Nephron (organoid): ENCODE measurements at regions not wholly inside any gene's neighbourhood (a gene's known extent, or its start where the extent isn't known, plus 50 kb on each side); places are given as distances from the start of the nearest gene placed in this dataset.

Experiments used
- H3K27ac Mint-ChIP-seq, 3 experiments: 2 replicates each; pipeline ENCODE4 v1.8.0; 2020; ENCODE audit warnings: mixed read lengths in 3 of 3, mild to moderate bottlenecking in 2 of 3, moderate library complexity in 1 of 3
- H3K27me3 Mint-ChIP-seq: 2 replicates; pipeline ENCODE4 v1.8.0; 2021; ENCODE audit warnings: low read depth, mild to moderate bottlenecking, moderate library complexity, mixed read lengths
- H3K36me3 Mint-ChIP-seq: 2 replicates; pipeline ENCODE4 v1.8.0; 2020; ENCODE audit warnings: low read depth, mixed read lengths
- H3K4me1 Mint-ChIP-seq: 2 replicates; pipeline ENCODE4 v1.8.0; 2020; ENCODE audit warnings: mixed read lengths
- H3K4me3 Mint-ChIP-seq, 3 experiments: 2 replicates each; pipeline ENCODE4 v1.8.0; 2020; ENCODE audit warnings: mild to moderate bottlenecking in 3 of 3, mixed read lengths in 3 of 3, moderate library complexity in 2 of 3
- H3K9me3 Mint-ChIP-seq: 2 replicates; pipeline ENCODE4 v1.8.0; 2020; ENCODE audit warnings: mixed read lengths
- TF ChIP-seq, protein P1 (sequence below), 3 experiments: fragments of 200-600 bp; sonication (generic); IDR thresholded peaks; one replicate each; pipeline ENCODE4 v1.5.0; 2021; ENCODE audit warnings: antibody characterized with exemption in 3 of 3; ENCODE audit not compliant: unreplicated experiment in 3 of 3

DNA sequence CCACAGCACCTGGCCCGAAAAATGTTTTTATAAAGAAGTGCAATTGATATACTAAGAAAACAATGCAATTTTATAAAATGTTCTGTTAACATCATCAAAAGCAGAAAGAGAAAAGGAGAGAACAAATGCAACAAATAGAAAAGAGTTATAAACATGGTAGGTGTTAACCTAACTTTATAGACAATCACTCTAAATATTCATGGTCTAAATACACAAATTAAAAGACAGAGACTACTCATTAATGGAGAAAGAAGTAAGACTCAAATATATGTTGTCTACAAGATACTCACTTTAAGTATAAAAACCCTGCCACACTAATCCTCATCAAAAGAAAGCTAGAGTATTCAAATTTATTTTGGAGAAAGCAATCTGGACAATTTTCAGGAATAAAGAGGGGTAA is 425.3 kb upstream of the ANKRD30A start:
- Mint-ChIP-seq H3K9me3 (peaks cover 8% of the 10 kb centered on the region), H3K27me3 (peaks cover 5% of the 10 kb centered on the region), H3K4me3 (no peak overlapping the region), H3K36me3 (no peaks in the 10 kb centered on the region), H3K4me1 (no peaks in the 10 kb centered on the region), H3K27ac (no peak overlapping the region)
- TF ChIP-seq, protein P1, sequence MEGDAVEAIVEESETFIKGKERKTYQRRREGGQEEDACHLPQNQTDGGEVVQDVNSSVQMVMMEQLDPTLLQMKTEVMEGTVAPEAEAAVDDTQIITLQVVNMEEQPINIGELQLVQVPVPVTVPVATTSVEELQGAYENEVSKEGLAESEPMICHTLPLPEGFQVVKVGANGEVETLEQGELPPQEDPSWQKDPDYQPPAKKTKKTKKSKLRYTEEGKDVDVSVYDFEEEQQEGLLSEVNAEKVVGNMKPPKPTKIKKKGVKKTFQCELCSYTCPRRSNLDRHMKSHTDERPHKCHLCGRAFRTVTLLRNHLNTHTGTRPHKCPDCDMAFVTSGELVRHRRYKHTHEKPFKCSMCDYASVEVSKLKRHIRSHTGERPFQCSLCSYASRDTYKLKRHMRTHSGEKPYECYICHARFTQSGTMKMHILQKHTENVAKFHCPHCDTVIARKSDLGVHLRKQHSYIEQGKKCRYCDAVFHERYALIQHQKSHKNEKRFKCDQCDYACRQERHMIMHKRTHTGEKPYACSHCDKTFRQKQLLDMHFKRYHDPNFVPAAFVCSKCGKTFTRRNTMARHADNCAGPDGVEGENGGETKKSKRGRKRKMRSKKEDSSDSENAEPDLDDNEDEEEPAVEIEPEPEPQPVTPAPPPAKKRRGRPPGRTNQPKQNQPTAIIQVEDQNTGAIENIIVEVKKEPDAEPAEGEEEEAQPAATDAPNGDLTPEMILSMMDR (IDR thresholded peaks at IDR 0.05; ENCODE audit: unreplicated experiment in 3 of 3), result no peak

DNA sequence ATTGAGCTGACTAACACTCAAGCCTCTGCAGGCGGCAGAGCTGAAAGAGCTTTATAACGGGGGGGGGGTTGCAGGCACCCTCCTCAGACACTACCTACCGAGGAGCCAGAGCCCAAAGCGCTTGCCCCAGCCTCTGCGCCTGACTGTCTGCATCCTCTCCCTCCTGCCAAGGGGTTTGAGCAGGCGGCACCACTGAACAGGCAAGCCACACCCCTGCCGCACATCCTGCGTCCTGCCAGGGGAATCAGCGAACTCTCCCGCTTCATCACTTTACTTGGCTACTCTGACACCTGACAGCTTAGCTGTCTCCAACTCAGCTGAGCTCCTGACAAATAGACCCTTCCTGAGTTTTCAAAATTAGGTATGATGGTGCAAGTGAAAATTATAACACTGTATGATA is 432.6 kb upstream of the ANKRD30A start:
- peaks cover 5% of the 10 kb centered on the region for H3K27me3 Mint-ChIP-seq
- no peak overlapping the region for H3K4me3 Mint-ChIP-seq
- TF ChIP-seq, protein P1 (IDR thresholded peaks at IDR 0.05; ENCODE audit: unreplicated experiment in 3 of 3), result no peak

DNA sequence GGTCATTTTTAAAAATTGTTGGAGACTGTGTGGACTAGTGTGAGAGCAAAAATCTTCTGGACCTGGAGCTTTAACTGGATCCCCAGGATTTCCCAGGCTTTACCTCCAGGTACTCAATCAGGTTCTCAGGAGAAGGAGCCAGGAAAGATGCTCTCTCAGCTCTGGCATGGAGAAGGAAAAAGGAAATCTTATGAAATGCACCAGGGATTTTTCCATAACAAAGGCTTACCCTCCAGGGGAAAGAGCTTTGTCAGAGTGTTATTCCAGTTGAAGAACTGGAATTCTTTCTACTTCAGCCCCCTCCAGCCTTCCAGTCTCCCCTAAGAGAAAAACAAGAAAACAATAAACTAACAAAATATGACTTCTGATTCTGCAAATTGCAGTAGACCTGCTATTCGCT is 436.7 kb upstream of the ANKRD30A start:
- Mint-ChIP-seq H3K9me3 (peaks cover 4% of the 10 kb centered on the region), H3K36me3 (no peaks in the 10 kb centered on the region), H3K27ac (no peak overlapping the region), H3K4me1 (no peaks in the 10 kb centered on the region), H3K4me3 (no peak overlapping the region), H3K27me3 (no peaks in the 10 kb centered on the region)
- TF ChIP-seq, protein P1 (IDR thresholded peaks at IDR 0.05; ENCODE audit: unreplicated experiment in 3 of 3), result no peak

More for the DNA sequence above, 432.6 kb upstream of the ANKRD30A start:
- Mint-ChIP-seq H3K4me1 (no peaks in the 10 kb centered on the region), H3K36me3 (no peaks in the 10 kb centered on the region), H3K27ac (no peak overlapping the region), H3K9me3 (peaks cover 3% of the 10 kb centered on the region)

DNA sequence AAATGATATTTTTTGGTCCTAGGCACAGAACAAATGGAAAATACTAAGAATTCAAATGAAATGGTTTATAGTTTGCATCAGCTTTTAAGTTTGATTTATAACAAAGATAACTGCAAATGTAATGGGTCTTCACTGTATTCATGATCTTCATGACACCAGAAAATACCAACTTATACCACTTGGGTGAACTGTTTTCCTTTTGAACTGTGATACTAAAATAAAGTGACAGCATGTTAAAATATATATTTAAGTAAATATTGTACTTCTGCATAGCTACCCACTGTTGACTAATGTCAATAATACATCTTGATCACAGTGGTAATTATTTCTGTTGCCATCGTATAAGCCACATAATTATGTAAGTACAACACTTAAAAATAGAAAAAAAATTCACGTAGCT is 442.0 kb upstream of the ANKRD30A start:
- TF ChIP-seq, protein P1 (IDR thresholded peaks at IDR 0.05; ENCODE audit: unreplicated experiment in 3 of 3), result no peak
- H3K4me3 Mint-ChIP-seq, result no peak overlapping the region
- no peaks in the 10 kb centered on the region for H3K36me3 Mint-ChIP-seq
- H3K27me3 Mint-ChIP-seq, result no peaks in the 10 kb centered on the region
- H3K4me1 Mint-ChIP-seq, result peaks cover 10% of the 10 kb centered on the region
- no peak overlapping the region for H3K27ac Mint-ChIP-seq
- peaks cover 4% of the 10 kb centered on the region for H3K9me3 Mint-ChIP-seq

DNA sequence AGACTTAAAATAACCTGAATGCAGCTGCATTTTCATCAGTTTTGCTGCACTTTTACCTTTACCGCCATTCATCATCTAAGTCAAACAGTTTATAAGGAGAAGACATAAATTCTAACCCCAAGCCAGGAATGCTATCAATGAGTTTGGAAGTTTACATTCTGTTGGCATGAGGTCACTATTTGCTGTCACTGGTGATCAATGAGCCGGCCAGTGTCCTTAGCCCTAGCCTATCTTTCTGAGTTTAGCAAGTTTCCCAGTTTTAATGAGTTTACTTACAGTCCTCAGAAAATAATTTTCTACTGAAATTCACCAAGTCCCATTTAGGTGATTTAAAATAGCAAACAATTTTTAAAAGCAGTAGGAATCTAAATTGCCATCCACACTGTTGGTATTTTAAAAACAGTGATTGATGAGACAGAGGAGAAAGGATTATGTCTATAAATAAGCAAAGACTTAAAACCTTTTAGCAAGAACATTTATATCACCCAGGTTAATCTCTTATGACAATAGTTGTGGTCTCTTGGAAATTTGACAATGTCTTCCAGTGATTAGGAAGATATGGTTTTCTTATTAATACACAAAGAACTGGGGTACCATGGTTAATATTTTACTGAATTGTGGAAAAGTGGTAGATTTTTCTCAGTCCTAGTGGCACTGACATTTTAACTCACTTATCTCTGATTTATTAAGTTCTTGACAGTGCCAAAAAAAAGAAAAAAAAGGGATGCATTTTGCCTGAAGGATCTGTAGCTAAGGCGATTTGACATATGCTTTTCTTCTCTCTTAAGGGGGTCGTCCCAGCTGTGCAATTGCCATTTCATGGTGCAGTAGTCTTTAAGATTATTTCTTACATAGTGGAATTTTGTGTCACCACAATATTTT is 443.4 kb upstream of the ANKRD30A start:
- Mint-ChIP-seq H3K4me3 (no peak overlapping the region), H3K36me3 (no peaks in the 10 kb centered on the region), H3K27me3 (no peaks in the 10 kb centered on the region), H3K27ac (no peak overlapping the region), H3K9me3 (no peaks in the 10 kb centered on the region), H3K4me1 (peaks cover 14% of the 10 kb centered on the region)
- TF ChIP-seq, protein P1 (IDR thresholded peaks at IDR 0.05; ENCODE audit: unreplicated experiment in 3 of 3), result no peak

DNA sequence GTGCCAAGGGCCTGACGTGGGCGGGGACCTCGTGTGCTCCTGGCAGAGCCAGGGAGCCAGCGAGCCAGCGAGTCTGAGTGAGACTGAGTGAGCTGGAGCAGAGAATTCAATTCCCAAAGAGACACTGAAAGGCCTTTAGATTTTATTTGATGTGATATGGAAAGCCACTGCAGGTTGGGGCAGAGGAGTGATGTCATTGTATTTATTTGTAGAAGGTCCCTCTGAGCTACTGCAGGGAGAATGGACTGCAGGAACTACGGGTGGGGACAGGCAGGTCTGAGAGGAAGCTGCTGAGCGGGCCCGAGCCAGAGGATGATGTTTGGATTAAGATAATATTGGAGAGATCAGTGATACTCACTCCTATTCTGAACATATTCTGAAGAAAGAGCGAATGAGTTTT is 445.8 kb upstream of the ANKRD30A start:
- H3K4me1 Mint-ChIP-seq, result peaks cover 23% of the 10 kb centered on the region
- H3K27me3 Mint-ChIP-seq, result peaks cover 4% of the 10 kb centered on the region
- TF ChIP-seq, protein P1 (IDR thresholded peaks at IDR 0.05; ENCODE audit: unreplicated experiment in 3 of 3), result no peak
- H3K36me3 Mint-ChIP-seq, result no peaks in the 10 kb centered on the region
- no peak overlapping the region for H3K27ac Mint-ChIP-seq
- no peak overlapping the region for H3K4me3 Mint-ChIP-seq
- H3K9me3 Mint-ChIP-seq, result no peaks in the 10 kb centered on the region
